ENCODE measurements at regions not wholly inside any gene's neighbourhood (a gene's known extent, or its start where the extent isn't known, plus 50 kb on each side); places are given as distances from the start of the nearest gene placed in this dataset.

GRCh38 chr5:168211245-168211644 lies 80.2 kb upstream of the WWC1 start:
- Mint-ChIP-seq H3K27me3 (peaks cover 8% of the 10 kb centered on the region), H3K27ac (no peak overlapping the region), H3K4me1 (no peaks in the 10 kb centered on the region), H3K4me3 (no peak overlapping the region), H3K9me3 (ENCODE audit: insufficient read depth) (no peaks in the 10 kb centered on the region)
- Histone ChIP-seq H3K27me3 (replicated peaks in 1 of 4; ENCODE audit: control extremely low read depth in 1 of 4, control insufficient read depth in 3 of 4, insufficient read depth in 4 of 4, low read length in 3 of 4) (peaks cover 0 to 2% (median 0%) of the 10 kb centered on the region in 4 experiments), H3K4me3 (ENCODE audit: control extremely low read depth in 1 of 5, extremely low read depth in 1 of 5, insufficient read depth in 1 of 5, low read depth in 2 of 5, low read length in 4 of 5) (no peak overlapping the region), H3K9ac (ENCODE audit: low read length) (no peak overlapping the region), H2AFZ (ENCODE audit: insufficient read depth, low read depth, low read length, poor library complexity, severe bottlenecking) (no peak overlapping the region), H3K4me1 (ENCODE audit: control insufficient read depth in 2 of 2, insufficient read depth in 2 of 2, low read length in 2 of 2) (no peaks in the 10 kb centered on the region), H3K4me2 (replicated peaks; ENCODE audit: low read depth, low read length, poor library complexity, severe bottlenecking) (no peak overlapping the region), H3K27ac (ENCODE audit: low read length in 2 of 2) (no peak overlapping the region), H3K79me2 (ENCODE audit: control insufficient read depth, insufficient read depth, low read length) (no peaks in the 10 kb centered on the region), H3K36me3 (replicated peaks in 1 of 2; ENCODE audit: control extremely low read depth in 1 of 2, control insufficient read depth in 1 of 2, extremely low read depth in 1 of 2, insufficient read depth in 2 of 2, low read length in 1 of 2) (no peaks in the 10 kb centered on the region), H4K20me1 (ENCODE audit: control insufficient read depth, insufficient read depth, low read length, poor library complexity, severe bottlenecking) (no peaks in the 10 kb centered on the region), H3K9me3 (ENCODE audit: control extremely low read depth in 1 of 3, control insufficient read depth in 2 of 3, insufficient read depth in 1 of 3, low read length in 2 of 3) (no peaks in the 10 kb centered on the region)
- TF ChIP-seq EZH2 (IDR thresholded peaks at IDR 0.05; ENCODE audit: borderline replicate concordance, insufficient read depth, low read depth, low read length, poor library complexity, severe bottlenecking) (no peak), CTCF (IDR thresholded peaks at IDR 0.05) (no peak)
- DNase-seq: no peak
- ChIA-PET CTCF (interaction anchor here (1.4 kb wide), 1 partner anchor 8 kb away, joined by 3 read pairs; no protein-coding TSS in a partner anchor), POLR2A (no interaction called here)
- ATAC-seq (ENCODE audit: low read depth): no peak
- intact Hi-C loops (cut with micrococcal nuclease): no loop called here

- Histone ChIP-seq H3K4me1 (ENCODE audit: control insufficient read depth in 2 of 2, insufficient read depth in 2 of 2, low read length in 2 of 2) (no peaks in the 10 kb centered on the region), H3K79me2 (ENCODE audit: control insufficient read depth, insufficient read depth, low read length) (no peaks in the 10 kb centered on the region), H3K27ac (ENCODE audit: low read length in 2 of 2) (no peak overlapping the region), H3K27me3 (replicated peaks in 1 of 4; ENCODE audit: control extremely low read depth in 1 of 4, control insufficient read depth in 3 of 4, insufficient read depth in 4 of 4, low read length in 3 of 4) (peaks cover 0 to 2% (median 0%) of the 10 kb centered on the region in 4 experiments), H4K20me1 (ENCODE audit: control insufficient read depth, insufficient read depth, low read length, poor library complexity, severe bottlenecking) (no peaks in the 10 kb centered on the region), H3K36me3 (replicated peaks in 1 of 2; ENCODE audit: control extremely low read depth in 1 of 2, control insufficient read depth in 1 of 2, extremely low read depth in 1 of 2, insufficient read depth in 2 of 2, low read length in 1 of 2) (no peaks in the 10 kb centered on the region), H3K4me3 (ENCODE audit: control extremely low read depth in 1 of 5, extremely low read depth in 1 of 5, insufficient read depth in 1 of 5, low read depth in 2 of 5, low read length in 4 of 5) (no peak overlapping the region), H3K4me2 (replicated peaks; ENCODE audit: low read depth, low read length, poor library complexity, severe bottlenecking) (no peak overlapping the region), H3K9me3 (ENCODE audit: control extremely low read depth in 1 of 3, control insufficient read depth in 2 of 3, insufficient read depth in 1 of 3, low read length in 2 of 3) (no peaks in the 10 kb centered on the region), H3K9ac (ENCODE audit: low read length) (no peak overlapping the region), H2AFZ (ENCODE audit: insufficient read depth, low read depth, low read length, poor library complexity, severe bottlenecking) (no peak overlapping the region)
- Mint-ChIP-seq H3K27ac (no peak overlapping the region), H3K27me3 (peaks cover 8% of the 10 kb centered on the region), H3K9me3 (ENCODE audit: insufficient read depth) (no peaks in the 10 kb centered on the region), H3K4me1 (no peaks in the 10 kb centered on the region), H3K4me3 (no peak overlapping the region)
- POLR2A ChIA-PET: no interaction called here
- WGBS (ENCODE audit: insufficient coverage): 95% methylated on average over 4 of the region's 6 CpGs
- no peak for DNase-seq
- no peak for TF ChIP-seq EZH2 (IDR thresholded peaks at IDR 0.05; ENCODE audit: borderline replicate concordance, insufficient read depth, low read depth, low read length, poor library complexity, severe bottlenecking)
- TF ChIP-seq CTCF (IDR thresholded peaks at IDR 0.05): no peak
- intact Hi-C loops (cut with micrococcal nuclease): no loop called here
- no peak for ATAC-seq (ENCODE audit: low read depth)
- CTCF ChIA-PET: interaction anchor here (0.6 kb wide), 1 partner anchor 57 kb away, joined by 3 read pairs; no protein-coding TSS in a partner anchor
Observed at GRCh38 chr5:168211936-168212335, 79.5 kb upstream of the WWC1 start.
